ENCODE measurements at regions not wholly inside any gene's neighbourhood (a gene's known extent, or its start where the extent isn't known, plus 50 kb on each side); places are given as distances from the start of the nearest gene placed in this dataset.

- no peaks in the 10 kb centered on the region for H3K27me3 ChIP-seq (ENCODE audit: insufficient read depth, low read length)
- no peak for TF ChIP-seq CTCF (IDR thresholded peaks at IDR 0.05; ENCODE audit: extremely low read depth, low read depth, low read length)
- H3K4me1 ChIP-seq (ENCODE audit: insufficient read depth, low read length): no peaks in the 10 kb centered on the region
- no peaks in the 10 kb centered on the region for H3K79me2 ChIP-seq (ENCODE audit: insufficient read depth, low read length)
- H3K4me3 ChIP-seq (ENCODE audit: insufficient read depth, low read length): no peak overlapping the region
- no peaks in the 10 kb centered on the region for H4K20me1 ChIP-seq (ENCODE audit: insufficient read depth, low read length)
- no peak overlapping the region for H3K27ac ChIP-seq (ENCODE audit: low read depth, low read length)
- no peak overlapping the region for H3K4me2 ChIP-seq (ENCODE audit: insufficient read depth, low read length)
- no peaks in the 10 kb centered on the region for H3K9me3 ChIP-seq (ENCODE audit: low read depth, low read length)
- no peaks in the 10 kb centered on the region for H3K36me3 ChIP-seq (ENCODE audit: insufficient read depth, low read length)
- DNase-seq (ENCODE audit: insufficient read length, low spot score, missing footprints): no peak
- H2AFZ ChIP-seq (ENCODE audit: low read length): no peak overlapping the region
These were observed 212.6 kb upstream of the SLC16A7 start for GRCh38 chr12:59383079-59383822.

DNA sequence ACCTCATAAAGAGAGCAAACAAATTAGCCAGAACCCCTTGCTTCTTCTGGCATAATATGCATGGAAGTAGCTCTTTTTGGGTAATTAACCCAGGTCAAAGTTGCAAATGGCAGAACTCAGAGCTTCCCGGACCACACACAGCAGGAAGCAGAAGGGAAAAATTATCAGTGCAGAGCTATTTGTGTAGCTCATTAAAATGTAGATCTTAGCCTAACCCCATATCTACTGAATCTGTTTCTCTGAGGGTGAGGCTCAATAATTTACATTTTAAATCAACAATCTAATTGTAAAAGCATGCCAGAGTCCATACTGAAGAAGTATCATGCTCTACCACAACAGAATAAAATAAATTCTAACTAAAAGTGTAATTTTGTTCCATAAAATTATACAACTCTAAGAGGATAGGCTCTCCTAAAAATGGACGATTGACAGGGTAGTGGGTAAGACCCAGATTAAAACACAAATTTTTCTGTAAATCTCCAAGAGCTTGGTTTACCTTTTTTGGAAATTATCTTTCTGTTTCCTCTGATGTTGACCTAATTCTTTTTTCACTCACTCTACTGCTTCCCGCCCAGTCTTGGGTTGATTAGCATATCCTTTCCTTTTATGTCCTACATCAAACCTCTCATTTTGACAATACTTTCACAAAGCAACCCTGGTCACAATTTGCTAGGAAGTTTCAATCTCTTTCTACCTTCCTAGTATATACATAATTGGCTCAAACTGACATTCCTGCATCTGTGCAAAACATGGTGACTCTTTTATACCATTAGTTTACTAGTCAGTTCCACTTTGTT is 213.3 kb upstream of the SLC16A7 start:
- H3K4me2 ChIP-seq (ENCODE audit: insufficient read depth, low read length): no peak overlapping the region
- peak overlapping the region; percentile 15 for H2AFZ ChIP-seq (ENCODE audit: low read length)
- no peaks in the 10 kb centered on the region for H3K36me3 ChIP-seq (ENCODE audit: insufficient read depth, low read length)
- no peaks in the 10 kb centered on the region for H3K27me3 ChIP-seq (ENCODE audit: insufficient read depth, low read length)
- H4K20me1 ChIP-seq (ENCODE audit: insufficient read depth, low read length): no peaks in the 10 kb centered on the region
- H3K27ac ChIP-seq (ENCODE audit: low read depth, low read length): no peak overlapping the region
- no peak overlapping the region for H3K4me3 ChIP-seq (ENCODE audit: insufficient read depth, low read length)
- H3K4me1 ChIP-seq (ENCODE audit: insufficient read depth, low read length): no peaks in the 10 kb centered on the region
- no peaks in the 10 kb centered on the region for H3K79me2 ChIP-seq (ENCODE audit: insufficient read depth, low read length)
- no peaks in the 10 kb centered on the region for H3K9me3 ChIP-seq (ENCODE audit: low read depth, low read length)
- TF ChIP-seq CTCF (IDR thresholded peaks at IDR 0.05; ENCODE audit: extremely low read depth, low read depth, low read length): no peak
- no peak for DNase-seq (ENCODE audit: insufficient read length, low spot score, missing footprints)

GRCh38 chr12:59381106-59381505 is 214.7 kb upstream of the SLC16A7 start:
- H4K20me1 ChIP-seq (ENCODE audit: insufficient read depth, low read length): no peaks in the 10 kb centered on the region
- no peaks in the 10 kb centered on the region for H3K4me1 ChIP-seq (ENCODE audit: insufficient read depth, low read length)
- no peak overlapping the region for H3K4me2 ChIP-seq (ENCODE audit: insufficient read depth, low read length)
- no peak for DNase-seq (ENCODE audit: insufficient read length, low spot score, missing footprints)
- H3K79me2 ChIP-seq (ENCODE audit: insufficient read depth, low read length): no peaks in the 10 kb centered on the region
- H3K4me3 ChIP-seq (ENCODE audit: insufficient read depth, low read length): no peak overlapping the region
- H3K27me3 ChIP-seq (ENCODE audit: insufficient read depth, low read length): no peaks in the 10 kb centered on the region
- H3K36me3 ChIP-seq (ENCODE audit: insufficient read depth, low read length): no peaks in the 10 kb centered on the region
- H3K9me3 ChIP-seq (ENCODE audit: low read depth, low read length): no peaks in the 10 kb centered on the region
- TF ChIP-seq CTCF (IDR thresholded peaks at IDR 0.05; ENCODE audit: extremely low read depth, low read depth, low read length): no peak
- no peak overlapping the region for H3K27ac ChIP-seq (ENCODE audit: low read depth, low read length)
- no peak overlapping the region for H2AFZ ChIP-seq (ENCODE audit: low read length)

GRCh38 chr12:59375633-59376032 is 220.2 kb upstream of the SLC16A7 start:
- Histone ChIP-seq H3K79me2 (ENCODE audit: insufficient read depth, low read length) (no peaks in the 10 kb centered on the region), H3K36me3 (ENCODE audit: insufficient read depth, low read length) (no peaks in the 10 kb centered on the region), H3K27ac (ENCODE audit: low read depth, low read length) (no peak overlapping the region), H3K4me3 (ENCODE audit: insufficient read depth, low read length) (no peak overlapping the region), H3K4me2 (ENCODE audit: insufficient read depth, low read length) (no peak overlapping the region), H3K27me3 (ENCODE audit: insufficient read depth, low read length) (no peaks in the 10 kb centered on the region), H2AFZ (ENCODE audit: low read length) (no peak overlapping the region), H3K4me1 (ENCODE audit: insufficient read depth, low read length) (no peaks in the 10 kb centered on the region), H4K20me1 (ENCODE audit: insufficient read depth, low read length) (no peaks in the 10 kb centered on the region), H3K9me3 (ENCODE audit: low read depth, low read length) (no peaks in the 10 kb centered on the region)
- no peak for TF ChIP-seq CTCF (IDR thresholded peaks at IDR 0.05; ENCODE audit: extremely low read depth, low read depth, low read length)
- DNase-seq (ENCODE audit: insufficient read length, low spot score, missing footprints): no peak

Data from osteoblast (primary cell).